Eye (tissue), 1 donor: ENCODE measurements at regions not wholly inside any gene's neighbourhood (a gene's known extent, or its start where the extent isn't known, plus 50 kb on each side); places are given as distances from the start of the nearest gene placed in this dataset.

ENCODE experiments used
- DNase-seq: peaks from one replicate; pipeline ENCODE4 v3.0.0-alpha.2; 2015

GRCh38 chr4:52529983-52530382 is 129.1 kb downstream of the USP46 start:
- DNase-seq = no peak

- no peak for DNase-seq
These were observed 123.3 kb downstream of the USP46 start for GRCh38 chr4:52535793-52536192.
